ENCODE measurements at regions not wholly inside any gene's neighbourhood (a gene's known extent, or its start where the extent isn't known, plus 50 kb on each side); places are given as distances from the start of the nearest gene placed in this dataset.

- Histone ChIP-seq H3K4me3 (replicated peaks in 1 of 2; ENCODE audit: low read depth in 1 of 2, low read length in 2 of 2) (no peak overlapping the region), H2AFZ (ENCODE audit: low read depth, low read length, poor library complexity, severe bottlenecking) (no peak overlapping the region), H4K20me1 (ENCODE audit: insufficient read depth) (no peaks in the 10 kb centered on the region), H3K4me1 (ENCODE audit: control insufficient read depth in 1 of 2, insufficient read depth in 2 of 2, low read length in 2 of 2) (no peaks in the 10 kb centered on the region), H3K9ac (ENCODE audit: low read length) (no peak overlapping the region), H3K36me3 (ENCODE audit: control insufficient read depth in 1 of 2, insufficient read depth in 2 of 2, low read length in 2 of 2) (no peaks in the 10 kb centered on the region), H3K27ac (ENCODE audit: low read depth, low read length) (no peak overlapping the region), H3K4me2 (ENCODE audit: low read length) (no peak overlapping the region), H3K27me3 (ENCODE audit: insufficient read depth, low read length) (no peaks in the 10 kb centered on the region), H3K79me2 (ENCODE audit: insufficient read depth, low read length) (no peaks in the 10 kb centered on the region), H3K9me3 (ENCODE audit: control insufficient read depth in 1 of 2, insufficient read depth in 1 of 2, low read depth in 1 of 2, low read length in 2 of 2) (no peaks in the 10 kb centered on the region), H3K9me2 (ENCODE audit: insufficient read depth) (no peaks in the 10 kb centered on the region)
- ChIA-PET CTCF (no interaction called here), POLR2A (no interaction called here), RAD21 (ENCODE audit: low non-redundant PET in 1 of 2, low total read pairs in 2 of 2, uncharacterized antibody in 2 of 2, unreplicated experiment in 2 of 2) (no interaction called here)
- no peak for DNase-seq (ENCODE audit: low read depth, low spot score)
- no peak for ATAC-seq
- TF ChIP-seq FOSL1 (IDR thresholded peaks at IDR 0.05; ENCODE audit: low read depth) (no peak), MAX (IDR thresholded peaks at IDR 0.05) (no peak), POLR2AphosphoS5 (IDR thresholded peaks at IDR 0.05; ENCODE audit: low read depth, low read length) (no peak), YY1 (IDR thresholded peaks at IDR 0.05; ENCODE audit: extremely low read depth, insufficient replicate concordance, low read depth, low read length) (no peak), ZNF274 (IDR thresholded peaks at IDR 0.05; ENCODE audit: low read depth, low read length) (no peak), REST (IDR thresholded peaks at IDR 0.05; ENCODE audit: low read depth) (no peak), EGR1 (IDR thresholded peaks at IDR 0.05; ENCODE audit: low read depth) (no peak), CEBPB (IDR thresholded peaks at IDR 0.05; ENCODE audit: low read depth) (no peak), EZH2phosphoT487 (IDR thresholded peaks at IDR 0.05; ENCODE audit: borderline replicate concordance) (no peak)
- TF ChIP-seq, protein P1, sequence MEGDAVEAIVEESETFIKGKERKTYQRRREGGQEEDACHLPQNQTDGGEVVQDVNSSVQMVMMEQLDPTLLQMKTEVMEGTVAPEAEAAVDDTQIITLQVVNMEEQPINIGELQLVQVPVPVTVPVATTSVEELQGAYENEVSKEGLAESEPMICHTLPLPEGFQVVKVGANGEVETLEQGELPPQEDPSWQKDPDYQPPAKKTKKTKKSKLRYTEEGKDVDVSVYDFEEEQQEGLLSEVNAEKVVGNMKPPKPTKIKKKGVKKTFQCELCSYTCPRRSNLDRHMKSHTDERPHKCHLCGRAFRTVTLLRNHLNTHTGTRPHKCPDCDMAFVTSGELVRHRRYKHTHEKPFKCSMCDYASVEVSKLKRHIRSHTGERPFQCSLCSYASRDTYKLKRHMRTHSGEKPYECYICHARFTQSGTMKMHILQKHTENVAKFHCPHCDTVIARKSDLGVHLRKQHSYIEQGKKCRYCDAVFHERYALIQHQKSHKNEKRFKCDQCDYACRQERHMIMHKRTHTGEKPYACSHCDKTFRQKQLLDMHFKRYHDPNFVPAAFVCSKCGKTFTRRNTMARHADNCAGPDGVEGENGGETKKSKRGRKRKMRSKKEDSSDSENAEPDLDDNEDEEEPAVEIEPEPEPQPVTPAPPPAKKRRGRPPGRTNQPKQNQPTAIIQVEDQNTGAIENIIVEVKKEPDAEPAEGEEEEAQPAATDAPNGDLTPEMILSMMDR (IDR thresholded peaks at IDR 0.05 in 2 of 3, conservative IDR thresholded peaks at IDR 0.05 in 1 of 3; ENCODE audit: borderline replicate concordance in 1 of 3, insufficient read depth in 1 of 3, low read depth in 2 of 3, low read length in 2 of 3) = no peak
- intact Hi-C loops (cut with micrococcal nuclease) = no loop called here
- no TSS peak for BruUV-seq (replicated peaks)
Measured at GRCh38 chr6:137403443-137403842, 90.8 kb downstream of the OLIG3 start.
